GM12875 (cell line): ENCODE measurements at regions not wholly inside any gene's neighbourhood (a gene's known extent, or its start where the extent isn't known, plus 50 kb on each side); places are given as distances from the start of the nearest gene placed in this dataset.

ENCODE experiments used
- H3K4me3 ChIP-seq: one replicate; pipeline ENCODE4 v1.5.1; 2011; ENCODE audit warnings: low read depth, low read length, control low read depth
- CTCF ChIP-seq: IDR thresholded peaks from 2 replicates; pipeline ENCODE4 v1.5.1; 2011; ENCODE audit warnings: low read depth, mild to moderate bottlenecking, control low read depth, inconsistent platforms, low read length, moderate library complexity, borderline replicate concordance; ENCODE audit not compliant: insufficient read depth

DNA sequence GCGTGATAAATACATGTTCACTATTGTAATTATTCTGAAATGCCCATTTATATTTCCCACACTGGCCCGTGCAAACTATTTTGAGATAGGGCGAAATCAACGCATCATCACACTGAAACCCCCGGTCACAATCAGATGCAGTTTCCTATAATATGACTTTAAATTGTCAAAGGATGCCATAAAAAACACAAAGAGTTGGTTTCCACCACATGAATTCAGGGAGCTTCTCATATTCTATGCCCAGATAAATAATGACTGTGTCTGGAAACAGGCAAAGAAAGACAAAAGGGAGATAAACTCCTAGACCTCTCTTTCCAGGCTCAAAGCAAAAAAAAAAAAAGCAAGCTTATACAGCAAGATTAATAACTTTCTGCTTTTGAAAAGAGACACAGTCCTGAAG lies 375.8 kb upstream of the AKR1E2 start:
- H3K4me3 ChIP-seq, result no peak overlapping the region
- no peak for TF ChIP-seq CTCF

DNA sequence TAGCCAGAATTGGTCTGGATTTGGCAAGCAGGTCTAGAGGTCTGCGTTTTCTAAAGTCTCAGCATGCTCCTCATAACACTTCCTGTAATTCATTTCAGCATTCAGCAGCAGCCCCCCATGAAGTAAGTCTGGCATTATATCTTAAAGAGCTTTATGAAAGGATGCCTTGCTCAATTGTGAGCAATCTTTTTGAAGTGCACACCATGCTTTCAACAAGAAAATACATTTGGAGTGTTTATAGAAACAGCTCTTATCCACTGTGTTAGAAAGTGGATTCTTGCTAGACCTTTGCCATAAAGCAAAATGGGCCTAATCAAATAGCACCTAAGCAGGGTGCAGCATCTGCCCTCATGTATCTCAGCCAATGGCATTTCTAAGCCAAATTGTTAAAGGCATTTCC lies 378.0 kb upstream of the AKR1E2 start:
- H3K4me3 ChIP-seq, result no peak overlapping the region
- TF ChIP-seq CTCF, result no peak

DNA sequence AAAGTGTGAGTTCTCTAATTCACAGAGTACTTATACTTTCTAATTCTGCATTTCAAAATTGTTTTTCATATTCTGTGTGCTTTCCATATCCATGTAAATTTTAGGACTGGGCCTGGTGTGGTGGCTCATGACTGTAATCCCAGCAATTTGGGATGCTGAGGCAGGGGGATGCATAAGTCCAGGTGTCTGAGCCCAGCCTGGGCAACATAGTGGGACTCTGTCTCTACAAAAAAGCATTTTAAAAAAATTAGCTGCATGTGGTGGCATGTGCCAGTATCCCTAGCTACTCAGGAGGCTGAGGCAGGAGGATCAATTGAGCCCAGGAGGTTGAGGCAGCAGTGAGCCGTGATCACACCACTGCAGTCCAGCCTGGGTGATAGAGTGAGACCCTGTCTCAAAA lies 382.6 kb upstream of the AKR1E2 start:
- H3K4me3 ChIP-seq, result no peak overlapping the region
- no peak for TF ChIP-seq CTCF

DNA sequence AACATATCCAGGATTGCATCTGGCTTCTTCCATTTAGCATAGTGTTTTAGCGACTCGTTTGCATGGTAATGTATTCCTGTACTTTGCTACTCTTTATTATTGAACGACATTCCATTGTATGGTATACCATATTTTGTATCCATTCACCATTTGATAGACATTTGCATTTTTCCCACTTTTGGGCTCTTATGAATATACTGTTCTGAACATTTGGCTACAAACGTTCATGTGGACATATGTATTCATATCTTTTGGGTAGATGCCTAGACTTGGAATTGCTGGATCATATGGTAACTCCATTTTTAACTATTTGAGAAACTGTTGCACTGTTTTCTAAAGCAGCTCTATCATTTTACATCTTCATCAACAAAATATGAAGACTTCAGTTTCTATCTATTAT lies 383.7 kb upstream of the AKR1E2 start:
- H3K4me3 ChIP-seq, result no peak overlapping the region
- no peak for TF ChIP-seq CTCF

DNA sequence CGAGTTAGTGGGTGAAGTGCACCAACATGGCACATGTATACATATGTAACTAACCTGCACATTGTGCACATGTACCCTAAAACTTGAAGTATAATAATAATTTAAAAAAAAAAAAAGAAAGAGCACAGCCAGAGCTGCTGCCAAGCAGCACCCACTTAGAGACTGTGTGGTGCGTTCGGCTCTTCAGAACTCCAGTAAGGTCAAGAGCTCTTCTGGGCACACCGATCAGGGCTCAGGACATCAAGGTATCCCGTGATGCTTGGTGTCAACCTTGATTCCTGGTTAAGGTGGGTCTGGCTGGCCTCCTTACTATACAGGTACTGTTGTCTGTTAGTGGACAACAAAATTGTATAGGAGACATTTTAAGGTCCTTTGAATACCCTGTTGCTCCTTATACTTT lies 385.7 kb upstream of the AKR1E2 start:
- no peak for TF ChIP-seq CTCF
- no peak overlapping the region for H3K4me3 ChIP-seq

GRCh38 chr10:4437791-4438190 lies 388.2 kb upstream of the AKR1E2 start:
- H3K4me3 ChIP-seq, result no peak overlapping the region
- TF ChIP-seq CTCF, result no peak

DNA sequence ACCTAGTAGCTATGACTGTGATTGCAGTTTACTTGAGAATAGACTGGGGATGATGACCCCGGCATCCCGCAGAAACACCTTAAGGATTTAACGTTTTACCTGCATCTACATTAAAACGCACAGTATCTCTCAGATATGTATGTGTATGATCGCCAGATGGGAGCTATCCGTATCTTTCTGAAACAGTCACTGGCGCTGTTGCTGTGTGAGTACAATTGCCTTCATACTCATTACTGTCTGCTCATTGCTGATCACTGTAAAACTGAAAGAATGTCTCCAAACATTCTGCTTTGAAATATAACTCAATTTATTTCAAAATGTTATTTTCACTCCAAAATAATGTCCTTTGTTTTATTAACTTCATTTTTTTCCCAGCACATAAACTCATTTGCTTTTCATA lies 388.9 kb upstream of the AKR1E2 start:
- H3K4me3 ChIP-seq, result no peak overlapping the region
- TF ChIP-seq CTCF, result no peak
